SU-DHL-6 (cell line): ENCODE measurements at regions not wholly inside any gene's neighbourhood (a gene's known extent, or its start where the extent isn't known, plus 50 kb on each side); places are given as distances from the start of the nearest gene placed in this dataset.

Experiments
- H2AFZ ChIP-seq: fragments of 200-600 bp; sonication (generic); 2 replicates; pipeline ENCODE4 v1.6.1; 2014; ENCODE audit warnings: low read depth, mild to moderate bottlenecking, moderate library complexity, mixed read lengths, antibody characterized with exemption, low read length; ENCODE audit not compliant: severe bottlenecking
- H3F3A ChIP-seq: fragments of 200-600 bp; shearing (Covaris generic); 2 replicates; pipeline ENCODE4 v1.6.0; 2016; ENCODE audit warnings: antibody characterized with exemption, mild to moderate bottlenecking; ENCODE audit not compliant: insufficient read depth
- H3K27ac ChIP-seq: fragments of 200-600 bp; sonication (generic); 2 replicates; pipeline ENCODE4 v1.5.1; 2016; ENCODE audit warnings: low read depth, mild to moderate bottlenecking, low read length, moderate library complexity, mixed read lengths
- H3K27me3 ChIP-seq: fragments of 200-600 bp; sonication (generic), shearing (Covaris generic); 2 replicates; pipeline ENCODE4 v1.6.0; 2014; ENCODE audit warnings: mild to moderate bottlenecking, low read length
- H3K36me3 ChIP-seq: fragments of 200-600 bp; sonication (generic); 2 replicates; pipeline ENCODE4 v1.6.1; 2014; ENCODE audit warnings: mild to moderate bottlenecking, low read length, mixed read lengths
- H3K4me2 ChIP-seq: fragments of 300-600, 200-600 bp; shearing (Covaris generic), sonication (generic); 2 replicates; pipeline ENCODE4 v1.6.0; 2014; ENCODE audit warnings: low read length, low read depth, mild to moderate bottlenecking; ENCODE audit not compliant: poor library complexity, severe bottlenecking
- H3K4me3 ChIP-seq: fragments of 200-600 bp; sonication (generic); 2 replicates; pipeline ENCODE4 v1.5.1; 2014; ENCODE audit warnings: antibody characterized with exemption, low read length, mild to moderate bottlenecking, mixed read lengths; ENCODE audit not compliant: insufficient read depth, poor library complexity, severe bottlenecking
- H3K79me2 ChIP-seq: fragments of 200-600 bp; sonication (generic); 2 replicates; pipeline ENCODE4 v1.6.1; 2014; ENCODE audit warnings: mild to moderate bottlenecking, low read length, moderate library complexity; ENCODE audit not compliant: insufficient read depth
- H3K9ac ChIP-seq: fragments of 200-600 bp; sonication (generic); 2 replicates; pipeline ENCODE4 v1.7.0; 2014; ENCODE audit warnings: mild to moderate bottlenecking, low read length
- H3K9me2 ChIP-seq: fragments of 200-600 bp; sonication (generic); replicated peaks from 2 replicates; pipeline ENCODE4 v1.6.1; 2014; ENCODE audit warnings: low read length; ENCODE audit not compliant: insufficient read depth
- H3K9me3 ChIP-seq: fragments of 200-600 bp; sonication (generic); 2 replicates; pipeline ENCODE4 v1.6.1; 2014; ENCODE audit warnings: low read length, mixed read lengths; ENCODE audit not compliant: insufficient read depth
- H4K20me1 ChIP-seq: fragments of 200-600 bp; sonication (generic); 2 replicates; pipeline ENCODE4 v1.6.1; 2014; ENCODE audit warnings: low read depth, mild to moderate bottlenecking, antibody characterized with exemption, low read length, moderate library complexity, mixed read lengths
- EZH2phosphoT487 ChIP-seq: fragments of 200-600 bp; sonication (generic), shearing (Covaris generic); conservative IDR thresholded peaks from 2 replicates; pipeline ENCODE4 v1.6.1; 2018; ENCODE audit warnings: mild to moderate bottlenecking, antibody characterized with exemption, low read length, moderate library complexity, mixed read lengths
- TF ChIP-seq, protein P1 (sequence below): fragments of 200-600 bp; sonication (generic); IDR thresholded peaks from one replicate; pipeline ENCODE4 v1.5.1; 2017; ENCODE audit warnings: antibody characterized with exemption, mild to moderate bottlenecking, low read length, moderate library complexity; ENCODE audit not compliant: insufficient read depth, poor library complexity, severe bottlenecking

DNA sequence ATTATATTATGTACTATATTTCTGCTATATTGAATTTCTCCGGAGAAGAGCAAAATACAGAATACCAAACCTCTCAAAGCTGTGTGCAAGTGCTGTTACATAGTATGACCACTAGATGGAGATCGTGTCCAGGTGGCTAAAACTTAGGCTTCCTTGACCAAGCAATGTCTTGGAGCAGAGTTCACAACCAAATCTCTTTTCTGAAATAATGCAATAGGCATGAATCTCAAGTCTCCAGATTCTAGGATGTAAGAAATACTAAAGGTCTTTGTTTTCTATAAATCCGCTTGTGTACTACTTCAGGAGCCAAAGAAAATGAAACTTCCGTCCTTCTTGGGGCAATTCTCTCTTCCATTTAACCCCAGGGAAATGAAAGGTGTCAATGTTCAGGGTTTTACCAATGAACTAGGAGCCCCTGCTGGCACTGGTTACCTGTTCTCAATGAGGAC, 181.5 kb upstream of the RAI14 start:
- no peak overlapping the region for H3K9ac ChIP-seq
- no peak overlapping the region for H2AFZ ChIP-seq
- H3K79me2 ChIP-seq: no peaks in the 10 kb centered on the region
- no peak overlapping the region for H3K4me2 ChIP-seq
- no peaks in the 10 kb centered on the region for H3K9me2 ChIP-seq
- no peaks in the 10 kb centered on the region for H3K27me3 ChIP-seq
- no peak overlapping the region for H3K4me3 ChIP-seq
- H4K20me1 ChIP-seq: no peaks in the 10 kb centered on the region
- H3K36me3 ChIP-seq: no peaks in the 10 kb centered on the region
- no peaks in the 10 kb centered on the region for H3F3A ChIP-seq
- H3K27ac ChIP-seq: no peak overlapping the region
- TF ChIP-seq EZH2phosphoT487: no peak
- TF ChIP-seq, protein P1, sequence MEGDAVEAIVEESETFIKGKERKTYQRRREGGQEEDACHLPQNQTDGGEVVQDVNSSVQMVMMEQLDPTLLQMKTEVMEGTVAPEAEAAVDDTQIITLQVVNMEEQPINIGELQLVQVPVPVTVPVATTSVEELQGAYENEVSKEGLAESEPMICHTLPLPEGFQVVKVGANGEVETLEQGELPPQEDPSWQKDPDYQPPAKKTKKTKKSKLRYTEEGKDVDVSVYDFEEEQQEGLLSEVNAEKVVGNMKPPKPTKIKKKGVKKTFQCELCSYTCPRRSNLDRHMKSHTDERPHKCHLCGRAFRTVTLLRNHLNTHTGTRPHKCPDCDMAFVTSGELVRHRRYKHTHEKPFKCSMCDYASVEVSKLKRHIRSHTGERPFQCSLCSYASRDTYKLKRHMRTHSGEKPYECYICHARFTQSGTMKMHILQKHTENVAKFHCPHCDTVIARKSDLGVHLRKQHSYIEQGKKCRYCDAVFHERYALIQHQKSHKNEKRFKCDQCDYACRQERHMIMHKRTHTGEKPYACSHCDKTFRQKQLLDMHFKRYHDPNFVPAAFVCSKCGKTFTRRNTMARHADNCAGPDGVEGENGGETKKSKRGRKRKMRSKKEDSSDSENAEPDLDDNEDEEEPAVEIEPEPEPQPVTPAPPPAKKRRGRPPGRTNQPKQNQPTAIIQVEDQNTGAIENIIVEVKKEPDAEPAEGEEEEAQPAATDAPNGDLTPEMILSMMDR: peak; percentile 88
- no peaks in the 10 kb centered on the region for H3K9me3 ChIP-seq

DNA sequence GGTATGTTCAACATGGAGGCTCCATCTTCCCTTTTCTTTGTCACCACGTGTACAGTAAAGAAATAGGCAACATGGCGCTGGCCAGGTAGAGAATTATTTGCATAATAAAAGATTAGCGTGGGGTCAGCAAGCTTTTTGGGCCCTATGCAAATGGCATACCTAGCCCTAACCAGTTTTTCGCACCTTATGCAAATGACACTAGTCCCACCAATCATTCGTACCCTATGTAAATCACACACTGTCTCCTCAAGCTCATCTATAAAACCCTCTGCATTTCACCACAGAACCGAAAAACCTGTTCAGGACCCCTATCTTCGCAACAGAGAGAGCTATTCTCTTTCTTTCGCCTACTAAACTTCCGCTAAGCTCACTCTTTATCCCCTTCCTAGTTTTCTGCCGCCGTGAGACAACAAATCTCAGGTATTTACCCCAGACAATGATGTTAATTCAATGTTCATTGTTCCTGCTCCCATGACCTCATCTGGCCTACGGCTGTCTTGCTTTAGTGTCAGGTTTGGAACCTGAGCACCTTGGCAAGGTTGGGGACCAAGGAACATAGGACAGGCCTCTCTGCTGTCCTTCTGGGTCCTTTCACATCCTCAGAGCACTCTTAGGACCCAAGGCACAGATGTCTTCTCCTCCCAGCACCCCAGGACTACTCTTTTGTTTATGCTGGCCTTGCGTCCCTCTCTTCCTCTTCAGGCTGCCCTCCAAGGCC, 180.7 kb upstream of the RAI14 start:
- no peak overlapping the region for H3K4me3 ChIP-seq
- no peak overlapping the region for H2AFZ ChIP-seq
- TF ChIP-seq EZH2phosphoT487: no peak
- TF ChIP-seq, protein P1: no peak
- H3K9ac ChIP-seq: no peak overlapping the region
- H3K9me3 ChIP-seq: no peaks in the 10 kb centered on the region
- H3K4me2 ChIP-seq: no peak overlapping the region
- no peaks in the 10 kb centered on the region for H3K27me3 ChIP-seq
- H3K27ac ChIP-seq: no peak overlapping the region
- H3F3A ChIP-seq: no peaks in the 10 kb centered on the region
- H3K79me2 ChIP-seq: no peaks in the 10 kb centered on the region
- no peaks in the 10 kb centered on the region for H3K36me3 ChIP-seq
- H4K20me1 ChIP-seq: no peaks in the 10 kb centered on the region
- H3K9me2 ChIP-seq: no peaks in the 10 kb centered on the region

DNA sequence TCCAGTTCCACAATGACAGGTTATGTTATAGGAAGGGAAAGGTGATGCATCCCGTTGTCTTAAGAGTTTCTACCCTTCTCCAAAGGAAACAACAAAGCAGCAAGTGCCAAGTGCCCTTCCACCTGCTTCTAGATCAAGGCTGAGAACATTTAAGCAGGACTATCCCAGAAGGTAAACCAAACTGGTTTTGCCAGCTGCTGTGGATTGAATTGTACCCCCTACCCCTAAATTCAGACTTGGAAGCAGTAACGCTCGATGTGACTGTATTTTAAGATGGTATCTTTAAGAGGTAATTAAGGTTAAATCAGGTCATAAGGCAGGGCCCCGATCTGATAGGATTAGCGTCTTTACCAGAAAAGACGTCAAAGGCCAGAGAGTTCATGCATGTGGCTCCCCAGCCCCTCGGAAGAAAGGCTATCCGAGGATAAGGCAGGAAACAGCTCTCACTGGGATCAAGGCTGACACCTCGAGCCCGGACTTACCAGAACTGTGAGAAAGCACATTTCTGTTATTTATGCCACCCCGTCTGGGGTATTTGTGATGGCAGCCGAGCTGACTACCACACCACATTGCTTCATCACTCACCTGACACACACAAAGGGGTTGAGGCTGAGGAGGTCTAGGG, 179.1 kb upstream of the RAI14 start:
- no peaks in the 10 kb centered on the region for H3K9me2 ChIP-seq
- no peaks in the 10 kb centered on the region for H3F3A ChIP-seq
- TF ChIP-seq EZH2phosphoT487: no peak
- TF ChIP-seq, protein P1: no peak
- no peaks in the 10 kb centered on the region for H3K36me3 ChIP-seq
- no peak overlapping the region for H3K27ac ChIP-seq
- H4K20me1 ChIP-seq: no peaks in the 10 kb centered on the region
- H3K9me3 ChIP-seq: no peaks in the 10 kb centered on the region
- no peak overlapping the region for H2AFZ ChIP-seq
- no peak overlapping the region for H3K9ac ChIP-seq
- H3K4me3 ChIP-seq: no peak overlapping the region
- H3K4me2 ChIP-seq: no peak overlapping the region
- no peaks in the 10 kb centered on the region for H3K27me3 ChIP-seq
- H3K79me2 ChIP-seq: no peaks in the 10 kb centered on the region
